ENCODE measurements at regions not wholly inside any gene's neighbourhood (a gene's known extent, or its start where the extent isn't known, plus 50 kb on each side); places are given as distances from the start of the nearest gene placed in this dataset.
A peak's percentile ranks its signal among the peaks of the same experiment; 100 is the strongest.

DNA sequence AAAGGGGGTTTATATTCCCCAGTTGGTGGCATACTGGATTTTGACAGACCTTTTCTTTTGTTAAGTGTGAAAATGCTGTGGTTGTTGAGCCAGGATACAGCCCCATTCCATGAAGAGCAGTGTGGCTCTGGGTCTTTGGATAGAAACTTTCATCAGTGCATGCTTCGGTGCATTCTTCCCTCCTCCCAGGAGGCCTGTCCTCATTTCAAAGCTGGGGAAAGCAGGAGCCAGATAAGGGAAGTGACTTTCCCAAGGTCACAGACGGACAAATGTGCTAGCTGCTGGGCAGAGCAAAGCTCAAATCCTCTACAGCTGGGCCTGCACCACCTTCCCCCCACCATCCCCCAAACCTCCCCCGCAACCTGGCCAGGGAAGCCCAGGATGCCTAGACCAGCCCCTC, 184.5 kb upstream of the NTM start:
- DNase-seq (ENCODE audit: low spot score) (no peak), ATAC-seq (no peak)

DNA sequence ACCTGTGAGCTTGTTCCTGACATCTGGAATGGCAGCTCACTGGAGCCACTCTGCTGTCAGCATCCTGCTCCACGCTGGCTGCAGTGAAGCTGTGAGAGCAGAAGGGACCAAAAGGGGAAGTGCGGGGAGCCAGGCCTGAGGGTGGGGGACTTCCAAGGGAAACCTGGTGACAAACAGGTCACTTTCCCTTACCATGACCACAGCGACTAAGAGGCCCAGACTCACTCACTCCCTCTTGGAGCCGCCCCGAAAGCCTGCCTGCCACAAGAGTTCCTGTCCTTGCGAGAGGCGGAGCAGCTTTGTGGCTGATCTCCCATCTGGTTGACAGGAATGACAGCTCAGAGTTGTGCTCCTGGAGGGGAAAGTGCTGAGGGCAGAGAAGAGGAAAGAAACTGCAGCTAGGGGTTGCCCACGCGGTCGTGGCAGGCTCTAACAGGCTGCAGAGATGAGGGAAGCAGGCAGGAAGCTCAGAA, 183.8 kb upstream of the NTM start:
- DNase-seq (ENCODE audit: low spot score) (no peak), ATAC-seq (no peak)

DNA sequence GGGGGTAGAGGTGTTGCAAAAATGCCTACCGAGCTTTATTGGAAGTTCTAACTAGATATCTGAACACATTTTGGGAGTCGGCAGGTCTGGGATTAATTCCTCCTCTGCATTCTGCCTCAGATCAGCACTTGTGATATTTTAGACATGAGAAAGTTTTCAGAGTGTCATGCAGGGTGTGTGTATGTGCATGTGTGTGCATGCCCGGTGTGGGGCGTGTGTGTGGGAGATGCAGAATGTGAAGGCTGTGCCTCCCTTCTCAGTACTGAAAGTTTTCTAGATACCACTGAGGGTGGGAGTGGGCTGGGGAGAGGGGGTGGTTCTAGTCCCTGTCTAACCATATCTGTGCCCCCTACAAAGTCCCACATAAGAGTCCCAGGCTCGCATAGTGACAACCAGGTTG, 180.0 kb upstream of the NTM start:
- DNase-seq (ENCODE audit: low spot score) (no peak), ATAC-seq (no peak)

DNA sequence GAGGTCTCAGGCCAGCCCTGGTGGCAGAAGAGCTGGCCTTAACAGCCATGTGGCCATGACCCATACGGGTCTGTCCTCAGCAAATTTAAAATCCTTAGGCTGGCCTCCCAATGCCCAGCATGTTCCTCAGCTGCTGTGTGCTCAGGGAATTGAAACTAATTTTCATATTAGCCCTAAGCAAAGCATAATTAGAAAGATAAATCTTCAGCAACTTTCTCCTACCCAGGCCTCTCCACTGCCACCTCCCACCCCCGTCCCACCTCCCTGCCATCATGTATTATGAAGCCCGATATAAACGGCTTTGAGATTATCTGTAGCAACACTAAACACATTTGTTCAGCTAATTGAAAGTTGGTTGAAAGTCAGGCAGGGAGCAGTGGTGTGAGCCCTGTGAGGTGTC, 178.8 kb upstream of the NTM start:
- DNase-seq (ENCODE audit: low spot score) (no peak), ATAC-seq (no peak)

DNA sequence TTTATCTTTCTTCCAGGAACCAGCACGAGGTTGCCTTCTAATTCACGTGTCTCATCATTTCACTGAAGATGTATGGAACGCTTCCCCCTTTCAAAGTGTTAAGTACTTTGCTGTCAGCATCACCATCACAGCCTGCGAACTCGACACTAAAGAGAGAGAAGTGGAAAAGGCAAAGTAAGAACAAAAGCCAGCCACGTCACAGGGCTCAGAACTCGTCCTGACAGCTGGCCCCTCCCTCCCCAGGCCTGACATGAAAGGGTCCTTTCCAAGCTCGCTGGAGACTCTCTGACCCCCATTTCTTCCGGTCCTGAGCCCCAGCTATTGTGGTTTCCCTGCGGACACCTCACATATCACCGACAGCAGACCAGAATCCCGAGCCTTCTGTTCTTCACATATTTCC, 177.8 kb upstream of the NTM start:
- no peak for ATAC-seq

DNA sequence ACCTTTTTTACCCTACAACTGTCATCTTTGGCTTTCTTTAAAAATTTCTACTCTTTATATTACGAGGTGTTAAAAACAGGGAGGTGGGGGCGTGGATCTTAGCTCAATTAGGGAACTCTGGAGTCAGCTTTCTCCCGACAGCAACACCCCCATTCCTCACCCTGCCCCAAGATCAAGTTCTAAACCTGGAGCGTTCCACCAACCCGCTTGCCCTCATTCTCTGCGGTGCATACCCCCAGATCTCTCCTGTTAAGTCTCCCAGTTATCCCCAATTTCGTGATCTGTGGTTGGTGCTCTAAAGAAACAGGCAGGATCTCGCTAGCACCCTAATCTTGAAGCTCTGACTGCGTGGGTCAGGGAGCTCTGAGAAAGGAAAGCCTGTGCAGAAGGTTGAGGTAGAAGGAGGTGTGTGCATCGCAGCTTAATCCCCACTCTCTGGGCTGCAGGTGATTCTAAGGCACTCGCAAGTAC, 177.3 kb upstream of the NTM start:
- no peak for DNase-seq (ENCODE audit: low spot score)
- ATAC-seq: no peak

More for the DNA sequence above, 177.8 kb upstream of the NTM start:
- DNase-seq (ENCODE audit: low spot score): no peak

DNA sequence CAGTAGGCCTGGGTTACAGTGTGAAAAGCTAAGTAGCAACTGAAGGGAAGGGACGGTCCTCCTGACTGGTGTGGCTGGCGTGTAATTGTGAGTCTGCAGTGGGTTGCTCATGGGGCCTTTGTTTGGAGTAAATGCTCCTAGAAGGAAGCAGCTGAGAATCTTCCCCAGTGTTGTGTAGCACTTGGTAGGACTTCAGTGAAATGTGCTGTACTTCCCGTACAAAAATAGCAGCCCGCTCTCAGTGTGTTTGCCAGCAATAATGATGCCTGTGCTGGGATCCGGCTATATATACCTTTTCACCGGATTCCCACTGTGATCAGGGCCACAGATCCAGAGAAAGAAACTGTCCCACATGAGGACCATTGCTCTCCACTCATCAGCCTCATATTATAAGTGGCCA, 175.7 kb upstream of the NTM start:
- no peak for DNase-seq (ENCODE audit: low spot score)

DNA sequence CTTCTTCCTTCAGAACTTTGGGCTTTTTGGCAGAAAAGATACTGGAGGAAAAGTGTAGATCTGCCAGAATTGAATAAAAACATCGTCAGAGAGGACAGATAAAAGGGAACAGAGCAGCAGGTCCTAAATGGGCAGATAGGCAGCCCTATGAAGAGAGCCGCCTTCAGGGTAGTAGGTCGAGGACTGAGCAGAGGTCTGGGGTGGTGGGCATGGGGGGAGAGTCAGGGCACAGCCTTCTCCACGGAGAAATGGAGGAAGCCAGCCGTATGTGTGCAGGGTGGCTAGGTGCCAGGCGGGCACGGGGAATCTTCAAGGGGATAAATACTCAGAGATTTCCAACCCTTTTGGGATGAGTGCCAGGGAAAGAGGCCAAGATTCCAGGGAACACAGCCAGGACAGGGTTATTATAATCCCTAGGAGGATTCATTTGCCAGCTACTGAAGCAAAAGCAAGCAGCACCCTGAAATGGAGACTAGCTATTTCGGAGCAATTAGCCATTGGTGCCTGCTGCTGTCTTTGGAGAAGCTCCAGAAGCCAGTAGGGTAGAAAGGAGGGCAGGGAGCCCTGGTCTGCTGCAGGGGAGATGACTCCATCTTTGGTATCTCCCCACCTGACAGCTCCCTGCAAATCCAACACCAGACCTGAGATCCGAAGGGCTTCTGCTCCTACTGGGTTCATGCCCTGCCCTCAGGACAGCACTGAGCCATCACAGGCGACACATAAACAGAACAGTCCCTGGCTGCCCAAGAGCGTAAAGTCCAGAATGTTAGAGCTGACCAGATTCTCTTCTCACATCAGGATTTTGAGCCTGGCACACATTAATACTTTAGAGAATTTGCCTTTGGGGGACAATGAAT, 174.5 kb upstream of the NTM start:
- DNase-seq (ENCODE audit: low spot score): no peak
- ATAC-seq: peak; percentile 39

More for the DNA sequence above, 175.7 kb upstream of the NTM start:
- ATAC-seq: no peak

DNA sequence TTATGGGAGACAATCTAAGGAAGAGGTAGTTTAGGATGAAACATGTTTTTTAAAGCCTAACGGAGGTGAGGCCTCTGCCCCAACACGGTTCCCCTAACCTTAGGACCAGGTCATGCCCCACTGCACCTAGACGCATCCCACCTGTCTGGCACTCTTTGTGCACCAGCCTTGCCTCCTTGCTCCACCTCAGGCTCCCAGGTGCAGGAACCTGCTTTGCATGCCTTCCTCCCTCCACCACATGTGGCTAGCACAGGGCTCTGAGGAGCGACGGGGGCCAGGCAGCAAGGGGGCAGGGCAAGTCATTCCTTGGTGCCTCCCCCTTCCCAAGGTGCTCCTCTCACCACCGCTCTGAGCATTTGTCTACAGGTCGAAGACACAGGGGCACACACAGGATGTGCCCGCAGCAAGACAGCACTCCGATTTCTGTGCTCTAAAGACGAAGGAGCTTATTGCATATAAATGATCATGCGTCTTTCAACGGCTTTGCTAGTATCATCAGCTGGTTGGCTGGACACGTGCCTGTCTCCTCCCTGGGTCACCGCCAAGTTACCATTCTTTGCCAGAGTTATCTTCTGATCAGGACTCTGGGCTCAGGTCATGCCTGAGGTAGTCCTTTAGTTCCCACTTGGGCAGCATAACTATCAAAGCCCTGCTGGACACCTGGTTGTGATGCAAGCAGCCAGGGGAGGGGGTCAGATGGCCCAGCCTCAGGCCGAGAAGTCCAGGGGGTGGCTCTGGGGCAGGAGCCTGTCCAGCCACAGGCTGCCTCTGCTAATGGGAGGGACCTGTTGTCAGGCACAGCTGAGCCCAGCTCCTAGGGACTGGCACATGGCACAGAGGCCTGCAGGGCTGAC, 172.0 kb upstream of the NTM start:
- ATAC-seq (no peak), DNase-seq (ENCODE audit: low spot score) (no peak)

DNA sequence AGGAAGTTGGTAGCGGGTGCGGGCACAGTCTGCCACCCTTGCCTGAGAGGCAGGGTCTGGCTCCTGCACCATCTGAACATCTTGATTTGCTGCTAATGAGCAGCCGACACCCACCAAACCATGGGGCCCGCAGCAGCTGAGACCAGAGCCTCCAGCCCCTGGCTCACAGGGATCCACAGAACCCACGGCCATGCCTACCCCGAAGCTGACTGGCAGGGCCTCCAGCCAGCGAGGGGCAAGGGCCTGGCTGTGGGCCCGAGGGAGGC, 171.5 kb upstream of the NTM start:
- no peak for DNase-seq (ENCODE audit: low spot score)
- ATAC-seq: no peak

DNA sequence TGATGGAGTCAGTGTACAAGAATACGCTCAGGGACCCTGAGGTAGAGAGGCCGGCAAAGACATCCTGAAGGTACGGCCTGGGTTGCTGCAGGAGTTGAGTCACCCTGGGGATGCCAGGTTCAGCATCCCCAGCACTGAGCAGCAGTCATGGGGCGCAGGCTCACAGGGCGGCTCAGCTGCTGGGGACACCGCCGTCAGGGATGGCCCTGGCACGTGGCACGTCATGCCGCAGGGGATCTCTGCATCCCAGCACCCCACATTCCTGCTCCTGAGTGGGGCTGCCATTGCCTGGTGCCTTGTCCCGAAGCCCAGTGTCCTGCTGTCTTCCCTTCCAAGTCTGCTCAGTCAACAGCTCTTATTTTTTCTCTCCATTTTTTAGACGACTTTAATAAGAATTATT, 168.7 kb upstream of the NTM start:
- ATAC-seq (no peak), DNase-seq (ENCODE audit: low spot score) (no peak)

DNA sequence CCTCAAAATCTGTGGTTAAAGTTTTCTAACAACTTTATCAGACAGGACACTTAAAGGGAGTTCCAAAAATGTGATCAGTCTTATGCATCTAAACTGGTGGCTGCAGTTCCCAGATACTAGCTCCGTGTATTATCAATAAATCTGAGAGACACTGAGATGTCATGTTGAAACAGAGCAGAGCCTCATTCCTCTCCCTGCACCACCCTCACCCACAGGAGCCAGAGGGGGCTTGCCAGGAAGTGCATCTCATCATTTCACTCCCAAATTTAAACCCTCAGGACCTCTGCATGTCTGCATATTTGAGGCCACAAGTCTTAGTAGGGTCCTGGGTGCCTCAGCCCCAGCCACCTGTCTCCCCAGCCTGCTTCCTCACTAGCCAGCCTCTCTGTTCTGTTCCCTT, 167.4 kb upstream of the NTM start:
- ATAC-seq (no peak), DNase-seq (ENCODE audit: low spot score) (no peak)

DNA sequence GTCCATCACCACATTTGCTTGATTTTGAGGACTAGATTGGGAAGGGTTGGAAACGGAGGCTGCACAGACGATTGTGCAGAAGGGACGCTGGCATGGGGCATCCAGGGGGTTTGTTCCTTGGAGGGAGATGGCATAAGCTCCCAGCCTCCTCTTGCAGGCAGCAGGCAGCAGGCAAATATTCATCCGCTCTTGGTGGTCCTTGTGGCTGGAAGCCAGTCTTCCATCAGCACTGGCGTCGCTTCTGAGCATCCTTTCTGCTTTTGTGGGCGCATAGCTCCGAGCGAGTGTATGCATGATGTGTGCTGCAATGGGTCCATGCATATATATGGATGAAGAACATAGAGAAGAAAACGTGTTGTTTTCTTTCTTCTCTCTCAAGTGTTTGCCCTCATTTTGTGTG, 166.1 kb upstream of the NTM start:
- no peak for DNase-seq (ENCODE audit: low spot score)
- no peak for ATAC-seq

DNA sequence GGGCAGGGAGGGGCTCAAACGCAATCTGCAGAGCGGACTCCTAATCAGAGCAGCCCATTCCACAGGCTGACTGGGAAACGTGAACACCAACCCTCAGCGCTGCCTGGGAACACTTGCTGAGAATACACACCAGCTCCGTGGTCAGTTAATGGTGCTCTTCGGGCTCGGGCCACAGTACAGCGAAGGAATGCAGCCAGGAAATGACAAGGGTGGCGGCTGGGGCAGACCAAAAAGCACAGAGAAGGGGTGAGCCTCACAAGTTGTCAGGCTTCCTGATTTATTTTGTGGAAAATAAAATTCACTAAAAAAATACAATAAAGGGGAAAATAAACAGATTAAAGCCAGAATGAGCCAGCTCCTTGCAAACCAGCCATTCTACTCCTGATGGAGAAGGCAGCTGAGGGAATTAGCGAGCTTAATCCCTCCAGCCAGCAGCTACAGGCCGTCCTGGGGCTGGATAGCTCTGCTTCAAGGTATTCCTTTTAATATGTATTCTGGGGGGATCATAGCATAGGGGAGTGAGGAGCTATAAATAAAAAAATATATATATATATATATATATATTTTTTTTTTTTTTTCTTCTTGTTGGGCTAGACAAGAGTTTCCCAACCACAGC, 165.5 kb upstream of the NTM start:
- no peak for DNase-seq (ENCODE audit: low spot score)
- ATAC-seq: no peak

DNA sequence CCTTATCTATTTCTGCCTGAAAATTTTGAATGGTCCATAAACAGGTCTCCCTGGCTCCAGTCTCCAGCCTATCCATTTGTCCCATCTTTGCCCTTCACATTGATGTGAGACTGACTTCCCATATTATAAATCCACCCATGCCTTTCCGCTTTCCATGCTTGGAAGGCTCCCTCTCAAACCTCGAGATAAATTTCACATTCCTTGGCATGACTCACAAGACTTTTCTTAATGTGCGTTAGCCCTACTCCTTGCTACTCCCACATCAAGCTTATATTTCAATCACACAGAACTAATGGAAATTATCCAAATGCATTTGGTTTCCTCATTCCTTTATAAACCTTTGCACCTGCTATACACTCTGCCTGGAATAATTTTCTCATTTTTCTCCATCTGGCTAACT, 163.7 kb upstream of the NTM start:
- ATAC-seq (no peak), DNase-seq (ENCODE audit: low spot score) (no peak)

DNA sequence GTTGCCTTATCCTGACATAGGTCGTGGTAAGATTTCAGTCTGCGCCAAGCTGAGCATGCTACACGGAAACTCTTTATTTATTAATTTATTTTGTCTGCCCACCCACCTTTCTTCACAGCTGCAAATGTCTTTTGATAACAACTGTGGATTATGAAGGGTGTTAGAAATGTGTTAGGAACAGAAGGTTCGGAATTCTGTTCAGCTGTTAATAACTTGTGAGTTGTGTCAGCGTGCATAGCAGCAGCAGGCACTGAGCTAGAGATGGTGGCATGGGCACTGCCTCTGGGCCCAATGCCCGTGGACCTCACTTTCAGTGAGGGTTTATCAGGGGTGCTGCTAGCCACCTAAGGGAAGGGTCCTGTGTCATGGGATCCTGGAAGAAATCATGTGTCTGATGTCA, 162.5 kb upstream of the NTM start:
- no peak for DNase-seq (ENCODE audit: low spot score)

DNA sequence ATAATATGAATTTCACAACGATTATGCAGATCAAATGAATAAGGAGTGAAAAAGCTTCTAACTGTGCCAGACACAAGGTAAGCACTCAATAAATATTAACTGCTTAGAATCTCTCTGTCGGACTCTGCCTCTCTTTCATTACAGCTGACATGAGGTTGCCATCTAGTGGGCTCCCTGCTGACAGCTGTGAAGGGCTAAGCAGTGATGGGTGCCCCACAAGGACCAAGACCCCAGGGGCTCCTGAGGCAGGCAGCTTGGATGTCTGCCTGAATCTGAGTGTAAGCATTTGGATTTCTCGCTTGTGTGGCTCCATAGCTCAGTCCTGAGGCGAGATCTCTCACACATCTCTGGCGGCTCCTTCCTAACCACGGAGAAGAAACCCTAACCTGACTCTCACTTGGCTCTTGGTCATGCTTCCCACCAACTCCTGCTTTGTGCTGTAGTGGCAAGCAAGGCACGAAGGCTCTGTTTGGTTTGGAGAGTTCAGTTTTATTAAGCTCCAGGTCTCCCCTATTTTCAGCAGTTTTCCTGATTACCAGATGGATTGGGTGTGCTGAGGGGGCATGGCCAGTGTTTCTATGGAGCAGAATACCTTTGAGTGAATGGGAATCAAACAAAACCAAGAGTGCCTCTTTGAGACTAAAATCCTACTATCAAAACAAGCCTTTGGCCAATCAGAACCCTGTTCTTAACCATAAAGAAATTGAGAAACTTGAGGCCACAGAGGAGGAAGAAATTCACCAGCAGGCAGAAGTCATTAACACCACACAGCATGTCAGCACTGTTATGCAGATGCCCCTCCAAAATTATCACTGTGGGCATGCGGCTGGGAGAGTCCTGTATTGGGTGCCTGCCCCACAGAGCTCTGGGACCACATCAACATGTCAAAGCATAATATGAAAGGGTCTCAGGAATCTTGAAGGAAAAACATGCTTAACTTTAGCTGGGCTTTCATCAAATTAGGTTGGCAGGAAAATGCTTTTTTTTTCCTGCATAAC, 152.8 kb upstream of the NTM start:
- peak; percentile 42 for ATAC-seq
- DNase-seq (ENCODE audit: low spot score): no peak

More for the DNA sequence above, 162.5 kb upstream of the NTM start:
- no peak for ATAC-seq

DNA sequence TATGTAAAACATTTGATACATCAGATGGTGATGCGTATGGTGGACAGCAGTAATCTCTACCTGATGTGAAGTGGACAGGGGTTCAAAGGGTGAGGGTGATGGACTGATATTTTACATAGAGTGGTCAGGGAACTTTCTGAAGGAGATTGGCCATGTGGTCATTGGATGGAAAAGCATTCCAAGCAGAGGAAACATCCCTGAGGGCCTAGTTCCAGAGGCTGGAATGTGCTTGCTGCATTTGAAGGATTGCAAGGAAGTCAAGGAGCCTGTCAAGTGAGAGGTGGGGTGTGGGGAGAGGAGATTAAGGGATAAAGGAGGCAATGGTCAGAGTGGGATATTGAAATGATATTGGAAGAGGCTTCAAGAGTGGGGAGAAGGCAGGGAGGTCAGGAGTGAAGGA, 151.9 kb upstream of the NTM start:
- ATAC-seq: no peak
- no peak for DNase-seq (ENCODE audit: low spot score)

DNA sequence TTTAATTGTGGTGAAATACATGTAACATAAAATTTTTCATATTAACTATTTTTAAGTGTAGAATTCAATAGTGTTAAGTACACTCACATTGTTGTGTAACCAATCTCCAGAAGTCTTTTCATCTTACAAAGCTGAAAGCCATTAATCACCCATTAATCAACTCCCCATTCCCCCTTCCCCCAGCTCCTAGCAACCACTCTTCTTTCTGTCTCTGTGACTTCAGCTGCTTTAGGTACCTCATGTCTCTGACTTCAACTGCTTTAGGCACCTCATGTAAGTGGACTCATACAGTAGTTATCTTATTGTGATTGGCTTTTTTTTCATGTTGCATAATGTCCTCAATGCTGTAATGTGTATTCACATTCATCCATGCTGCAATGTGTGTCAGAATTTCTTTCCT, 150.8 kb upstream of the NTM start:
- ATAC-seq (no peak), DNase-seq (ENCODE audit: low spot score) (no peak)

DNA sequence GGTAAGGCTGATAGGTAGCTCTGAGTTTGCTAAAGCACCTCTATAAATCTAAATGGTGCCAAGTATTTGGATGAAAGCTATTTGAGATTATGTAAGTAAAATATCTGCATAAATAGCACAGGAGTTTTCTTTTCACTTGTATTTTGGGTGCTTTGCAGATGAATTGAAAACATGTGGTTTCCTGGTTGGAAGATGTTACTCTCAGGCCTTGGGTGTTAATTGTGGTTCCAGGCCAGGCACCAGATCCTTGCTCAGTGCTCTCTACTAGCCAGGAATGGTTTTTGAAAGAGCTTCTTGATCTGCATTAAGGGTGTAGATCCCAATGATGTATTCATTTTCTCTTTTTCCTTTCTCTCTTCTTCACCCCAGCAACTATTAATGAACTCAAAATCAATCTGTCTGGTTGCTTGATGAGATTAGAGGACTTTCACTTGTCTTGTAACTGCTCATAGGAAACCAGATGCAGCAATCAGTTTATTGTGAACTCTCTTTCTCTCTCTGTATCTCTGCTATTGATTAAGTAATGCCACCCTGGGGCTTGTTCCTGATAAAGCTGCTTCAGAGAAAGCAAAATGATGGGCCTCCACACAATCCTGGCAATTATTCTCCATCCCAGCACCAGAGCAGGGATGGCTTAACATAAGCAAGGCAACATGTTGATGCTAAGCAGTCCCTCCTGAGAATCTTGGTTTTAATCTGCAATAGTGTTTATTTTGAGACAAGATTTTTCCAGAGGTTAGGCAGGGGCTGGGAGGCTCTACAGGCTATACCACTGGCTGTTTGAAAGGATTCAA, 147.0 kb upstream of the NTM start:
- ATAC-seq (no peak), DNase-seq (ENCODE audit: low spot score) (no peak)
